T47D (cell line): ENCODE measurements at regions not wholly inside any gene's neighbourhood (a gene's known extent, or its start where the extent isn't known, plus 50 kb on each side); places are given as distances from the start of the nearest gene placed in this dataset.

ENCODE experiments used
- DNase-seq, 2 experiments: peaks; one replicate each; pipeline versions ENCODE4 v3.0.0 to v3.0.0-alpha.2; 2011 to 2012; ENCODE audit warnings: low read depth in 1 of 2, low spot score in 1 of 2
- JUND ChIP-seq: IDR thresholded peaks from 2 replicates; pipeline ENCODE4 v1.6.1; 2012; ENCODE audit warnings: low read depth
- in situ Hi-C: cut with HindIII; loops from 2 replicates; pipeline ENCODE4 v1.10.0; 2016; ENCODE audit warnings: low sequenced_read_pairs, low pct_unique_long_range_greater_than_20kb

DNA sequence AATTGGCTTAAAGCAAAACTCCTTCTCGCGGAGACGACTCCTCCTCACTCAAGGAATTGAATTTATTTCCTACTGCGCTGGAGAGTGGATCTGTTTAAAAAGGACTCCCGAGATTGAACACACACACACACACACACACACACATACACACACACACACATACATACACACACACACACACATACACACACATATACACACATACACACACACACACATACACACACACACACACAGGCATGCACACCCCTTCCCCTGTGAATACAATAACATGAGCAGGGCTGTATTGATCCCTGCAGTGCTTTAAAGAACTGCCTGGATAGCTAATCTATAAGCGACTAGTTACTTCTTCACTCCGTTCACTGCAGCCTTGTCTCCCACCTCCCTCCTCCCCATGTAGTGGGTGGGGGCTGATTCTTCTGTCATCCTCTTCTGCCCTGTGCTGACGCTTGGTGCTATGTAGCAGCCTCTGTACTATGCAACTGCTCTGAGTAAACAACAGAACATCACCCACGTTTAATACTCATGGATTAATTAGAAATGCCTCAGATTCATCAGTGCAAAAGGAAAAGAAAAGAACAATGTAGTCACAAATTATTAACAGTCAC is 549.0 kb downstream of the CDH26 start:
- no peak for TF ChIP-seq JUND
- no peak for DNase-seq
- in situ Hi-C loops = no loop called here

- in situ Hi-C loops = no loop called here
- DNase-seq = no peak
- no peak for TF ChIP-seq JUND
These were observed 551.2 kb downstream of the CDH26 start for GRCh38 chr20:60509407-60509806.

GRCh38 chr20:60510356-60510755 is 552.1 kb downstream of the CDH26 start:
- no peak for DNase-seq
- in situ Hi-C loops = no loop called here
- no peak for TF ChIP-seq JUND

DNA sequence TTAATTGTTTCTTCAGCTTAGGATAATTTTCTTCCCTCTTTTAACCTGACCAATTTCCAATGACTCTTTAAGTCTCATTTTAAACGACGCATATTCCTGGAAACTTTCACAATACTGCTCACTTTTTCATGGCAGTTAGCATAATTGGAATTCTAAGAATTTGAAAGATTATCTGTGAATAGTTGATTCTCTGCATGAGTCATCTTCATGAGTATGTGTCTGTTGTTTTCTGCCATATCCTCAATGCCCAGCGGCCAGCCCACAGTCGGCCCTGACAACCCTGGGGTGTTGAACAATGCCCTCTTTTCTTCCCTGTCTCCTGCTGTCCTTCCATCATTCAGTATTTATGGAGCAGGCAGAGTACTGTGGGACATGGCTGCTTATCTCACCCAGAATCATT is 554.2 kb downstream of the CDH26 start:
- in situ Hi-C loops = no loop called here
- DNase-seq = no peak
- TF ChIP-seq JUND = no peak

- TF ChIP-seq JUND = no peak
- in situ Hi-C loops = no loop called here
- DNase-seq = no peak
These were observed 554.9 kb downstream of the CDH26 start for GRCh38 chr20:60513141-60513540.

DNA sequence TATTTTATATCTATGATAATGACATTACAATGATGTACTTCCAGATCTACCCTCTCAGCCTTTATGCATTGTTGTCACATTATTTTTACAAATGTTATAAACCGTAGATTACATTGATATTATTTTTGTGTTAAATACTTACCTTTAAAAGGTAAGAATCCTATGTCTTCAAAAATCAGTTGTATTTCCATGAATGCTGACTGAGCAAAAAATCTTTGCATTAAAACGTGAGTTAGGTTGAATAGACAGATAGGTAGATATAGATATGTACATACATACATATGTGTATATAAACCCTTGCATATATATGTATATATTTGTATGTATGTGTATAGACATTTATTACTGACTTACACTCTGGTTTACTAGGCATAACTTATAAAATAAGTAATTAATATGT is 558.2 kb downstream of the CDH26 start:
- no peak for DNase-seq
- no peak for TF ChIP-seq JUND
- in situ Hi-C loops = no loop called here

DNA sequence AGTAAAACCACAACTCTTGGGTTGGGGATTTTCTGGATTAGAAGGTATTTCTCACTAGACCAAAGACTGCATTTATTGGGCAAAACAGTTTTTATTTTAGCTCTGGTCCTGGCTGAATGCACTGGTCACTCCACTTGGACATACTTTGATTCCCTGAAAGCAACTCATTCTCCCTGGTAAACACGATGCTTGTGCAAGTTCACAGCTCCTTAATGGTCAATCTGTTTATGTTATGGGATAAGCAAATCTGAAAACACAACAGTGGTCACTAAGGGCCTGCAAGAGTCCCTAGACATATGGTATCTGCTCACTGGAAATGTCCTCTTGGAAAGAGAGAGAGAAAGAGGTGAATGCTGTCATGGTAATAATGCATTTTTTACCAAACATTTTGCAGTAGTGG is 559.8 kb downstream of the CDH26 start:
- no peak for DNase-seq
- in situ Hi-C loops = no loop called here
- TF ChIP-seq JUND = no peak

DNA sequence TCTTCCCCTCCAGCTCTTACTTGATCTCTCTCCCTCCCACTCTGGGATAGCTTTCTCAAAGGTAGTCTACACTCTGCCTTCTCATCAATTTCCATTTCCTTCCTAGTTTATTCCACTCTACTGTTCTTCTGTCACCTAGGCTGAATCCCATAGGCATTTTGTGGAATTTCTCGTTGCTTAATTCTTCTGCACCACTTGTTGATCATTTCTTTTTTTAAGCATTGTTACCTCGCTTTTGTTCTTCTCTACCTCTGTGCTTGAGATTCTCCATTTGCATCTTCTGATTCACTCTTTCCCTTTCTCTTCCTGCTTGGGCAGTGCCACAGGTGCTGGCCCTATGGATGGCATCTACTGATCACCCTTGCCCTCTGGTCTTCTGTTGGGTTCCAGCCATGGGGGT is 567.2 kb downstream of the CDH26 start:
- in situ Hi-C loops = no loop called here
- no peak for TF ChIP-seq JUND
- no peak for DNase-seq

- in situ Hi-C loops = no loop called here
- DNase-seq = no peak
- TF ChIP-seq JUND = no peak
These were observed 569.4 kb downstream of the CDH26 start for GRCh38 chr20:60527656-60528055.

GRCh38 chr20:60528141-60528540 is 569.9 kb downstream of the CDH26 start:
- no peak for TF ChIP-seq JUND
- in situ Hi-C loops = no loop called here
- no peak for DNase-seq

- no peak for TF ChIP-seq JUND
- in situ Hi-C loops = no loop called here
These were observed 570.9 kb downstream of the CDH26 start for GRCh38 chr20:60529149-60529548.

DNA sequence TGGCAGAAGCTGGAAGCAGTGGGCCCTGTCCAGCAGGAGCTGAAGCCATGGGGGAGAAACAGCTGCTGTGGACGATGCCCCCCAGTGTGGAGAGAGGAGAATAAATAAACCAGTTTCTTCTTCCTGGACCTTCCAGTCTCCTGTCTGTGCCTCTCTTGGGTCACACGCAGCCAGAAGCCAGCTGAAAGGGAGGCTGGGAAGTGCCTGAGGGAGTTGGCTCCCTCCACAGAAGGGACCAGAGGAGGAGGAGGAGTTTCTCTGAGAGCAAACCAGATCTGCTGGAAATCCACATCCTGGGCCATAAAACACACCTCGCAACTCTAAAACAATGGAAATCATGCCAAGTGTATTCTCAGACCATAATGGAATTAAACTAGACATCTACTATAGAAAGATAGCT is 577.0 kb downstream of the CDH26 start:
- in situ Hi-C loops = no loop called here
- no peak for TF ChIP-seq JUND
- peak in 1 of 2 experiments; percentile 62 for DNase-seq

More at GRCh38 chr20:60529149-60529548, 570.9 kb downstream of the CDH26 start:
- DNase-seq = no peak

GRCh38 chr20:60540591-60540990 is 582.4 kb downstream of the CDH26 start:
- no peak for DNase-seq
- in situ Hi-C loops = no loop called here
- no peak for TF ChIP-seq JUND

- DNase-seq = no peak
- no peak for TF ChIP-seq JUND
- in situ Hi-C loops = no loop called here
These were observed 583.8 kb downstream of the CDH26 start for GRCh38 chr20:60541991-60542390.

DNA sequence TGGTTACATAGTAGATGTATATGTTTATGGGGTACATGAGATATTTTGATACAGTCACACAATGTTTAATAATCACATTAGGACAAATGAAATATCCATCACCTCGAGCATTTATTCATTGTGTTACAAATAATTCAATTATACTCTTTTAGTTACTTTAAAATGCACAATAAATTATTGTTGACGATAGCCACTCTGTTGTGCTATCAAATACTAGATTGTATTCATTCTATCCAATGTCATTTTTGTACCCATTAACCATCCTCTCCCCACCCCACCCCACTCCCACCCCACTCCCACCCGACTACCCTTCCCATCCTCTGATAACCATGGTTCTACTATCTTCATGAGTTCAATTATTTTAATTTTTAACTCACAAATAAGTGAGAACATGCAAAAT is 585.4 kb downstream of the CDH26 start:
- TF ChIP-seq JUND = no peak
- in situ Hi-C loops = no loop called here
- no peak for DNase-seq
